NT2/D1 (cell line): ENCODE measurements at regions not wholly inside any gene's neighbourhood (a gene's known extent, or its start where the extent isn't known, plus 50 kb on each side); places are given as distances from the start of the nearest gene placed in this dataset.

Experiments used
- SUZ12 ChIP-seq: IDR thresholded peaks from 2 replicates; pipeline ENCODE4 v1.6.1; 2011; ENCODE audit not compliant: insufficient read length, insufficient read depth; ENCODE audit errors: extremely low read depth
- YY1 ChIP-seq: IDR thresholded peaks from 2 replicates; pipeline ENCODE4 v1.6.1; 2011; ENCODE audit not compliant: insufficient read length, insufficient read depth
- ZNF274 ChIP-seq: IDR thresholded peaks from 2 replicates; pipeline ENCODE4 v1.6.1; 2011; ENCODE audit warnings: mild to moderate bottlenecking, low read depth, low read length

GRCh38 chr1:96183485-96183884 is 538.1 kb upstream of the PTBP2 start:
- TF ChIP-seq SUZ12 (no peak), YY1 (no peak), ZNF274 (no peak)
